H1 (cell line): ENCODE measurements at regions not wholly inside any gene's neighbourhood (a gene's known extent, or its start where the extent isn't known, plus 50 kb on each side); places are given as distances from the start of the nearest gene placed in this dataset.

Source experiments
- EZH2 ChIP-seq: fragments of 200-600 bp; sonication (generic); IDR thresholded peaks from 2 replicates; pipeline ENCODE4 v1.7.1; 2012; ENCODE audit warnings: low read depth, mild to moderate bottlenecking, moderate library complexity, low read length, inconsistent platforms; ENCODE audit not compliant: severe bottlenecking
- RNF2 ChIP-seq: fragments of 200-900, 300-1000 bp; sonication (generic); IDR thresholded peaks from 2 replicates; pipeline ENCODE4 v1.7.1; 2016; ENCODE audit warnings: borderline replicate concordance, low read depth, mild to moderate bottlenecking, antibody characterized with exemption, low read length; ENCODE audit not compliant: poor library complexity, severe bottlenecking; ENCODE audit errors: missing control alignments

GRCh38 chr1:103307751-103308150, 199.4 kb upstream of the COL11A1 start:
- TF ChIP-seq RNF2 (no peak), EZH2 (no peak)
